NCI-H146 treated with DMSO at 0.1 percent for 48 hours (cell line): ENCODE measurements at regions not wholly inside any gene's neighbourhood (a gene's known extent, or its start where the extent isn't known, plus 50 kb on each side); places are given as distances from the start of the nearest gene placed in this dataset.
"Not testable (repeated sequence)": the region's sequence is repeated elsewhere in the genome, so short reads cannot be mapped to it uniquely, and the experiment has no call there.

Experiments
- DNase-seq: peaks from one replicate; lab custom pipeline; 2025; ENCODE audit not compliant: unreplicated experiment; lab: John Stamatoyannopoulos, UW

DNA sequence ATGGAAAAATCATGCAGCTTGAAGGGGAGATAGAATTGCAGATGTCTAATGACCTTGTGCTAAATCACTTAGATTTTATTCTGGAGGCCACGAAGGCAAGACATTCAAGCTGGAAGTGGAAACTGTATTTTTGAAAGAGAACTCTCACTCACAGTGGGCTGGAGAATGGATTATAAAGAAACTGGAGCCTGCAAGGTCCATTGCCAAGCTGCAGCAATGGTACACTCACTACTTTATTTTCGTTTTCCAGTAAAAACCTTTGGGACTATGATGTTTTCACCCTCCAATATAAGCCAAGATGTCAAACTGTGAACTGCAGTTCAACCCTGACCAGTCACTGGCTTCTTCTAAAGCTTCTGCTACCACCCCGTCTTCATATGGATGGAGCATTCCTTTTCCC lies 62.0 kb downstream of the SKIDA1 start:
- DNase-seq: no peak

DNA sequence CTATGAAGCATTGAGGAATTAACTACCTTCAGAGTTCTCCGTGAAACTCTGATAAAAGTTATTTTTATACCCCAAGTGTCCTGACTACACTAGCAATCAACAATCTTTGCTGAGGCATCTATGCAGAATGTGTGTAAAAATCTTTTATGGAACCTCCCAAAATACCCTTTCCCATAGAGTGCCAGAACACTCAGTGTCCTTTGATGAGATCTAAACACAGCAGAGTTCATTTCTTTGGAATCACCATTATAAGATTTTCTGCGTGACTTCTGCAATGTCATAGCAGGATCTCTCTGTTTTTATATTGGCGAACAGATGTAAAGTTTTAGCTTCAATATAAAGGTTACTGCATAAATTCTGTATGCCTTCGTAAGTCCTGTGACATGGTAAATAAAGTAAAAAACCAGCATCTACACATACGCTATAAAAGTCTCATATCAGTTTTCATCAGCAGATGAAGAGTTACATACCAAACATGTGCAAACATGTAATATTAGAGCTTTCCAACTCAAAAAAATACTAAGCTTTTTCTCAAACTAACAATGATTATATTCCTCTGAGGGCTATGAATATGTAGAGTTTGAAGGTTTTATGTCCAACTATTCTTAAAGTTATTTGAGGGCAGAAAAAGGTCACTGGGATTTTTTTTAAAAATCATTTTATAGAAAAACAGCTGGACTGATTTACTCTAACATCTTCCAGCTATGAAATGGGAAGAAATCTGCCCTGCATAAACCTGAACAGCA lies 67.2 kb downstream of the SKIDA1 start:
- DNase-seq: no peak

DNA sequence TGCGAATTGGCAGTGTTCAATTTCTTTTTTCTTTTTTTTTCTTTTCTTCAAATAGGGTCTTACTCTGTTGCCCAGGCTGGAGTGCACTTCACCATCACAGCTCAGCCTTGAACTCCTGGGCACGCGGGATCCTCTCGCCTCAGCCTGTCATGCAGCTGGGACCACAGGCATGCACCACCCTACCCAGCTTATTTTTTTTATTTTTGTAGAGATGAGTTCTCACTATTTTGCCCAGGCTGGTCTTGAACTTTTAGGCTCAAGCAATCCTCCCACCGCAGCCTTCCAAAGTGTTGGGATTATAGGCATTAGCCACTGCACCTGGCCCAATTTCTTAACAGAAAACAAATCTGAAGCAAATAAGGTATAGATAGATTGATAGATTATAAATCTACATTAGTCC lies 69.3 kb downstream of the SKIDA1 start:
- no peak for DNase-seq

DNA sequence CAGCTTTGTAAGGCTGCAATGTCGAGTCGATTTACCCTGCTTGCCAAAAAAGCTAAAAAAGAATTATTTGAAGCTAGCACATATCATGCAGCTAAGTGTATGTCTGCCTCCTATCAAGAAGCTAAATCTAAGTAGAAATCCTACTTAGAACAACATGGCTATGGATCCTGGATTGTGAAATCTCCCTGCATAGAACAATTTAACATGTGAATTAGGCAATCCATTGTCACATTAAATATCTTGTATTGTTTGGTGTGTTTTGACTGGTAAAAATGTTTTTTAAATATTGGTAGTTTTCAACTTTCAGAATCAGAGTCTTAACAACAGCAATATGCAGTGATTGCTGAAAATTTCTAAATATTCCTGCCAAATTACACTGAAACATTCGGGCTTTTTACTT lies 73.3 kb downstream of the SKIDA1 start:
- DNase-seq: no peak

DNA sequence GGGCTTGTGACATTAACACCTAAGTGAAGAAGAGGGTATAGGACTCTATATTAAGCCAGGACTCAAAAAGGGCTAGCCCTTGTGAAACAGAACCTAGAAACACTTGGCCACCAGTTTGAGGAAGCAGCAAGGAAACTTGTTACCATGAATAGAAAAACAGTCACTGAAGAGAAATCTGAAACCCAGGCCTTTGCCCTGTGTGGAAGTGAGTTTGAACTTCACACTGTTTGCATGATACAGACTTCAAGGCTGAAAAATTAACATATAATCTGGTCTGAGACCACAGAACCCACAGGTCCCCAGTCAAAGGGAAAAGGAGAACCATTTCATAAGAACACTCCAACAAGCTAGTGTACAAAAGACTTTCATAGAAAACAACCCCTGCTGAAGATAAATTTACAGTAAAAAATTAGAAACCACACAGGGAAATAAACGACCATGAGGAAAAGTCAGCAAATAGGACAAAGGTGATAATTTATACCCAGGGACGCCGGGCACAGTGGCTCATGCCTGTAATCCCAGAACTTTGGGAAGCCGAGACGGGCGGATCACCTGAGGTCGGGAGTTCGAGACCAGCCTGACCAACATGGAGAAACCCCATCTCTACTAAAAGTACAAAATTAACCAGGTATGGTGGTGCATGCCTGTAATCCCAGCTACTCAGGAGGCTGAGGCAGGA lies 76.1 kb downstream of the SKIDA1 start:
- DNase-seq: no peak

DNA sequence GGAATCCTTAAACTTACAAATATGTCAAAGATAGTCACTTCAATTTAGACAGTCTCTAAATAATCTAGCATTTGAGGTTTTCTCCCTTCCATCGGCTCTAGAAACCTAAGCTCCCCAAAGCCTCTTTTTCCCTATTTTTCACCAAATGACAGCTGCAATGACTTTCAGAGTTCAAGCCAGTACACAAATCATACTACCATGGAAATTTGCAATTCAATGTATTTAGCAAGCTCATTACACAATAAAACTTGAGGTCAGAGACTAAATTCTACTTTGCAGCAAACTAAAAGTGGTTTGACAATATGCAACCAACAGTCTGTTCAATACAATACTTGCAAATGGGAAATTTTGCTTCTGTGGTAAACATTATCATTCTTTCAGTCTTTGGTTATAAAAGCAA lies 80.3 kb downstream of the SKIDA1 start:
- DNase-seq: no peak

DNA sequence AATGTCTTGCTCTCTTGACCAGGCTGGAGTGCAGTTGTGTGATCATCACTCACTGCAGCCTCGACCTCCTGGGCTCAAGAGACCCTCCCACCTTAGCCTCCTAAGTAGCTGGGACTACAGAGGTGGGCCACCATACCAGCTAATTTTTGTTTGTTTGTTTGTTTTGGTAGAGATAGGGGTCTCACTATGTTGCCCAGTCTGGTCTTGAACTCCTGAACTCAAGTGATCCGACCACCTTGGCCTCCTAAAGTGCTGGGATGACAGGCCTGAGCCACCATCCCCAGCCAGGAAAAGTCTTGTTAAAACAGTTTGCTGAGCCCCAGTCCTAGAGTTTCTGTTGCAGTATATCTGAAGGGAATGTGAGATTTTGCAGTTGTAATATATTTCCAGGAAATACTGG lies 83.9 kb downstream of the SKIDA1 start:
- no peak for DNase-seq

DNA sequence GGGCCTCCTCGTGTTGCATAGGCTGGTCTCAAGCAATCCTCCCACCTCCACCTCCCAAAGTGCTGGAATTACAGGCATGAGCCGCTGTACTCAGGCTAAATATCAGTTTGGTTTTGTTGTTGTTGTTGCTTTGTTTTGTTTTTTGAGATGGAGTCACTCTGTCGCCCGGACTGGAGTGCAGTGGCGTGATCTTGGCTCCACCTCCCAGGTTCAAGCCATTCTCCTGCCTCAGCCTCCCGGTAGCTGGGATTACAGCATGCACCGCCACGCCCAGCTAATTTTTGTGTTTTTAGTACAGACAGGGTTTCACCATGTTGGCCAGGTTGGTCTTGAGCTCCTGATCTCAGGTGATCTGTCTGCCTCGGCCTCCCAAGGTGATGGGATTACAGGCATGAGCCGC lies 86.6 kb downstream of the SKIDA1 start:
- DNase-seq: not testable (repeated sequence)

DNA sequence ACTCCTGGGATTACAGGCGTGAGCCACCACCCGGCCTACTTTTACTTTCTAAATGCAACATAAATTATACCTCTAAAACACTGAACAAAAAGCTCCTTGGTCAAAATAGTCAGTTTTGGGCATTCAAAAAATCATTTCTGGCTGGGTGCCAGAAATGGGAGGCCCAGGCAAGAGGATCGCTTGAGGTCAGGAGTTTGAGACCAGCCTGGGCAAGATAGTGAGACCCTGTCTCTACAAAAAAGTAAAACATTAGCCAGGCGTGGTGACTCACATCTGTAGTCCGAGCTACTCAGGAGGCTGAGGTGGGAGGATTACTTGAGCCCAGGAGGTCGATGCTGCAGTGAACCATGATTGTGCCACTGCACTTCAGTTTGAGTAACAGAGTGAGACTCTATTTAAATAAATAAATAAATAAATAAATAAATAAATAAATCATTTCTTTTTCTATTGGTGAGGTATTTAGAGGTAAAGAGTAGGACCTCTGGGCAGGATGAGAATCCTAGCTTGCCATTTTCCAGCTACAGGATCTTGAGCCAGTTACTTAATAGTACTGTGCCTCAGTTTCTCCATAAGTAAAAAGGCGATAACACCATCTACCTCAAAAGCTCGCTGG lies 87.6 kb downstream of the SKIDA1 start:
- no peak for DNase-seq

DNA sequence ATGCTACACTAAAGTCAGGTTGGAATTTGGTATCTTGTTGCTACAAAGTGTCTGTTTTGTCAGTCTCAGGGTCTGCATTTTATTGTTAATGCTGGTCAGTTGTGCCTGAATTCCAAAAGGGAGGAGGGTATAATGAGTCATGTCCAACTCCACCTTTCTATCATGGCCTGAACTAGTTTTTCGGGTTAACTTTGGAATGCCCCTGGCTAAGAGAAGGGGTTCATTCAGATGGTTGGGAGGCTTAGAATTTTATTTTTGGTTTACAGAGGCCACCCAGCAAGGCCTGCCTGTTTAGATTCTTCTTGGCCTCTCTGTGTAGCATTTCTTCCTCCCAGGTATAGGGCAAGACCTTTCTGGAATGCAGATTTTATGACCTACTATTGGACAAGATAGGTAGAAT lies 93.2 kb downstream of the SKIDA1 start:
- DNase-seq: no peak

DNA sequence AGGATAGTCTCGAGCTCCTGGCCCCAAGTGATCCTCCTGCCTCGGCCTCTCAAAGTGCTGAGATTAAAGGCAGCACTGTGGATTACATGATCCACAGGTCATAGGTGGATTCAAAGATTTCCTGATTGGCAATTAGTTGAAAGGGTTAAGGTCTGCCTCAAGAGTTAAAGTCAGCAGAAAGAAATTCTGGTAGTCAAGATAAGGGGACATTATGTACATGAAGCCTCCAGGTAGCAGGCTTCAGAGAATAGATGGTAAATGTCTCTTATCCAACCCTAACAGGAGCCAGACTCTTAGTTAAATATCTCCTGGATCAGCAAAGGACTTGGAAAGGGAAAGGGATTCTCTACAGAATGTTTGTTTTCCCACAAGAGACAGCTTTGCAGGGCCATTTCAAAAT lies 93.7 kb downstream of the SKIDA1 start:
- no peak for DNase-seq

DNA sequence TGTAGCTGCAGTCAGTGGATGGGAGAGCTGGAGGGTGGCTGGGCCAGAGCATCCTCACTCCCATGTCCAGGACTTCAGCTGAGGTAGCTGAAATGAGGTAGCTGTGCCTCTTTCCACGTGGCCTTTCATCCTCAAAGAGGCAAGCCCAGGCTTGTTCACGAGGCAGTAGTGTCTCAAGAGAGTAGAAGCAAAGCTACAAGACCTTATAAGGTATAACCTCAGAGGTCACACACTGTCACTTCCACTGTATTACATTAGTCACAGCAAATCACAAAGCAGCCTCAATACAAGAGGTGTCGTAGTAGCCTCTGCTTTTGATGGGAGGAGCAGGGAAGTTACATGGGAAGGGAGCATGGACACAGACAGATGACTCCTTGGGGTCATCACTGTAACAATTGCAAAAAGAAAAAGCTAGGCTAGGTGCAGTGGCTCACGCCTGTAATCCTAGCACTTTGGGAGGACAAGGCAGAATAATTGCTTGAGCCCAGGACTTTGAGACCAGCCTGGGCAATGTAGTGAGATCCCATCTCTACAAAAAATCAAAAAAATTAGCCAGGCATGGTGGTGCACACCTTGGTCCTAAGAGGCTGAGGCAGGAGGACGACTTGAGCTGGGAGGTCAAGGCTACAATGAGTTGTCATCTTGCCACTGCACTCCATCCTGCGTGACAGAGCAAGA lies 97.5 kb downstream of the SKIDA1 start:
- DNase-seq: no peak

DNA sequence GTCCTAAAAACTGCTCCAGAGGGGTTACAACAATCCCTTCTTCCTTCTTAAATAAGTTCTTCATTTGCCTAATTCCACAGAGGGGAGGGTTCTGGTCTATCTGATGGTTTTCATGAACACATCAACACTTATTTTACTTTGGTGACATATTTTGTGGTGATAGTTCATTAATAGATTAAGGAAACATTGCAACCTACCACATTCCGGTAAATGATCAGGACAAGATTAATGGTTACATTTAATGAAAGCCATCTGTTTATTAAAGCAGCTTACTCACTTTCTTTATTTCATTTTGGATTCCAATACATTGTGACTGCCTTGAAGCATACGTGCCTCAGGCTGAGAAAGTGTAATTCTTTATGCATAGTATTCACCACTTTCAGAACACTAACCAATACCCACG lies 101.0 kb downstream of the SKIDA1 start:
- no peak for DNase-seq

DNA sequence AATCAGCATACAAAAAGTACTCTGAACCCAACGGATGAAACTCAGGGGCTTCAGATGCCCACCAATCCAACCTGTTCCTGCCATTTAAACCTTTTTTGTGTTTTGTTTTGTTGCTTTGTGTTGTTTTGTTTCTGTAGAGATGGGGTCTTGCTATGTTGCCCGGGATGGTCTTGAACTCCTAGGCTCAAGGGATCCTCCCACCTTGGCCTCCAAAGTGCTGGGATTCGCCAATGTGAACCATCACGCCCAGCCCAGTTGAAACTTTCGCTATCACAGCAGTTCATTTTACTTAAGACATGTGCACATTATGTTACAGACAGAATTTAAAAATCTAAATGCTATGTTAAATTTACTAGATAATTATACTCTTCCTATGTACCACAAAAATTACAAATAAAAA lies 101.6 kb downstream of the SKIDA1 start:
- no peak for DNase-seq

DNA sequence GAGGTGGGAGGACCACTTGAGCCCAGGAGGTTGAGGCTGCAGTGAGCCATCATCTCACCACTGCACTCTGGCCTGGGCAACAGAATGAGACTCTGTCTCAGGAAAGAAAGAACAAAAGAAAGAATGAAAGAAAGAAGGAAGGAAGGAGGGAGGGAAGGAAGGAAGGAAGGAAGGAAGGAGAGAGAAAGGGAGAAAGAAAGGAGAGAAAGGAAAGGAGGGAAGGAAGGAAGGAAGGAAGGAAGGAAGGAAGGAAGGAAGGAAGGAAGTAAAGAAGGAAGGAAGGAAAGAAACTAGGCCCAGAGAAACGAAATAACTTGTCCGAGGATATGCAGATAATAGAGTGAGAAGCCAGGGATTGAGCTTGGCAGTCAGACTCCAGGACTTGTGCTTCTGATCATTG lies 102.1 kb downstream of the SKIDA1 start:
- no peak for DNase-seq

DNA sequence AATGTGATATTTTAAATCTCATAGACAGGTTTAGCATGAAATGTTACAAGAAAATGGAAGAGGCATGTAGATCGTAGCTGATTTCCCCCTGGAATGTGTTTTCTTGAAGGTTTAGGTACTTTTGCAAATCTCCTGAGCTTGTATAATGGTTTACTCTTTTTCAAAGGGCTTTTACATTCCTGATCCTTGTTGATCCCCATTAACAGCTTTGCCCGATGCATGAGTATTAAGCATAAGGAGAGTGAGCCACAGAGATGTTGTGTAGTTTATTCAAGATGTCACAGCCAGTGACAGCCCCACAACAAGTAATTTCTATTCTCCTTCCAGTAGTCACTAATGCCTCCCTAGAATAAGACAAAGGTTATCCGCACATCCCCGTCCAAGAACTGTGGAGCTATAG lies 103.7 kb downstream of the SKIDA1 start:
- no peak for DNase-seq

DNA sequence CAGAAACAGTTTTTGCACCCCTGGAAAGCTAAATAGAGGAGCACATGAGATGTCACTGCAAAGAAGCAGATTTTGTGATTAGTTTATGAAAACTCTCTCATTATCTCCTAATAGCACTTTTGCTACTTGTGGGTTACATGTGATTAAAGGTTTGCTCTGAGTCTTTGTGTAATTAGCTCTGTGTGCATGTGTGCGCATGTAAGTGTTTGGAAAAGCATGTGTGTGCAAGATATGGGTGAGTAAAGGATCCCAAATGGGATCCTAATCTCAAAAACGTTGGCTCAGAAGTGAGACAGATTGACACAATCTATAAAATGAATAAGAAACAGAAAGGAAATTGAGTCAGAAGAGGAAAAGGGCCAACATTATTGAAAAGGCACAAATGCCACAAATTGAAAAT lies 104.5 kb downstream of the SKIDA1 start:
- no peak for DNase-seq

DNA sequence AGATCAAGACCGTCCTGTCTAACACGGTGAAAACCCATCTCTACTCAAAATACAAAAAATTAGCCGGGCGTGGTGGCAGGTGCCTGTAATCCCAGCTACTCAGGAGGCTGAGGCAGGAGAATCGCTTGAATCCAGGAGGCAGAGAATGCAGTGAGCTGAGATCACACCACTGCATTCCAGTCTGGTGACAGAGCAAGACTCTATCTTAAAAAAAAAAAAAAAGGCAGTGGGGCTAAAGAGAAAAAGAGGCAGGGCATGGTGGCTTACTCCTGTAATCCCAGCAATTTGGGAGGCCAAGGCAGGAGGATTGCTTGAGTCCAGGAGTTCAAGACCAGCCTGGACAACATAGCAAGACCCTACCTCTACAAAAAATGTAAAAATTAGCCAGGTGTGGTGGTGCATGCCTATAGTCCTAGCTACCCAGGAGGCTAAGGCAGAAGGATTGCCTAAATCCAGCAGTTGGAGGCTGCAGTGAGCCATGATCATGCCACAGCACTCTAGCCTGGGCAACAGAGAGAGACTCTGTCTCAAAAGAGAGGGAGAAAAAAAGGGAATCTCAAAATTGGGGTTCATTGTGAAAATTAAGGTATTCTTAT lies 106.4 kb downstream of the SKIDA1 start:
- not testable (repeated sequence) for DNase-seq

DNA sequence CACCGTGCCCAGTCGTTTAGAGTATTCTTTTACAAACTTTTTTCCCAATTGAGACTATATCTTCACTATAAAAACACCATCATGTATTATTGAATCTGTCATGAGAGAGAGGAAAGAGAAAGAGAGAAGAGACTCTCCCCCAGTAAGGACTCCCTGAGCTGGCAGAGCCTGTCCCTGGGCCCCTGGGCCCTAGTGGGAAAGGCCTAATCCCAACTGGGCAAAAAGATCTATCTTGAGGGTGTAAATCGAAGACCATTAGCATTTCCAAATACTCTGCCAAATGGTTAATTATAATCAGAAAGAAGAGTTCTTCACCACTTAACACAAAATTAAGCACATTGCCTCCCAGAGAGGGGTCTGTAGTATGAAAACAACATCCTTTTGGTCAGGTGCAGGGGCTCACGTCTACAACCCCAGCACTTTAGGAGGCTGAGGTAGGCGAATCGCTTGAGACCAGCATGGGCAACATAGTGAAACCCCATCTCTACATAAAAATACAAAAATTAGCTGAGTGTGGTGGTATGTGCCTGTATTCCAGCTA lies 108.2 kb downstream of the SKIDA1 start:
- no peak for DNase-seq

DNA sequence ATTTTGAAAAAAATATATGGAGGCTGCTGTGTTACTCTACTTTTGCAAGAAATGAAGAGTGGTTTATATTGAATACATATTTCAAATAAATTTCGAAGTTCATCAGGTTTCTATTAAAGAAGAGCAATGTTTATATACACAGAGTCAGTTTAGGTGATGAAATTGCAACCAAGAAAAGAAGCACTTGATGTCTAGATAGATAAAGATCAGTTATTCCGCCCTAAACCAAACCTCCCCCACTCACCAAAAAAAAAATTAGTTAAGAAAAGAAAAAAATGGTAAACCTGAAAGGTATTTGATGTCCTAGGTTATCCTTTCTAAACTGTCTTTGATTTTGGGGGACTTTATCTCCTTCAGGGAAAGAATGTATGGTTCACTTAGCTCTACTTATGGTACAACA lies 111.8 kb downstream of the SKIDA1 start:
- DNase-seq: no peak

DNA sequence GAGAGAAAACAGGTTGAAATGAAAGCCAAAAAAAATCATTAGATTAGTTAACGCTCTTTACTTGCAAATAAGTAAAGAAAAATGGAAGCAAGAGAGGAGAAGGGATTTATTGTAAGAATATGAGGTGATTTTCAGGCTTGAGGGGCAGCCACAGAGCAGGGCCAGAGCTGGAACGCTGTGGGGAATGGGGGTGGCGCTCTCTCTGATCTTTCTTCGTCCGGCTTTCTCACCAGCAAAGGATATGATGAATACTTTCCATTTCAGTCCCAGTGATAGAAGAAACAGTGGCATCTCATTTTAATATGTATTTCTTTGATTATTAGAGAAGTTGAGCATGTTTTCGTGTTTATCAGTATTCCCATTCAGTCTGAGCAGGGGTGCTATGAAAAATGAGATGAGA lies 112.2 kb downstream of the SKIDA1 start:
- no peak for DNase-seq
